ENCODE measurements at regions not wholly inside any gene's neighbourhood (a gene's known extent, or its start where the extent isn't known, plus 50 kb on each side); places are given as distances from the start of the nearest gene placed in this dataset.

GRCh38 chr4:123821861-123822260 lies 425.3 kb downstream of the SPRY1 start:
- DNase-seq = no peak

- DNase-seq = no peak
These were observed 425.8 kb downstream of the SPRY1 start for GRCh38 chr4:123822353-123822752.

GRCh38 chr4:123823244-123823643 lies 426.6 kb downstream of the SPRY1 start:
- no peak for DNase-seq

GRCh38 chr4:123824524-123824923 lies 427.9 kb downstream of the SPRY1 start:
- no peak for DNase-seq

- DNase-seq = no peak
These were observed 429.1 kb downstream of the SPRY1 start for GRCh38 chr4:123825596-123826291.

GRCh38 chr4:123826896-123827295 lies 430.3 kb downstream of the SPRY1 start:
- DNase-seq = no peak

- DNase-seq = no peak
These were observed 430.9 kb downstream of the SPRY1 start for GRCh38 chr4:123827511-123827910.

- DNase-seq = no peak
These were observed 434.3 kb downstream of the SPRY1 start for GRCh38 chr4:123830930-123831329.

- DNase-seq = no peak
These were observed 435.8 kb downstream of the SPRY1 start for GRCh38 chr4:123832173-123833026.

- DNase-seq = no peak
These were observed 436.6 kb downstream of the SPRY1 start for GRCh38 chr4:123833171-123833643.

GRCh38 chr4:123835831-123836590 lies 439.4 kb downstream of the SPRY1 start:
- DNase-seq = no peak

GRCh38 chr4:123836851-123837595 lies 440.4 kb downstream of the SPRY1 start:
- DNase-seq = no peak

GRCh38 chr4:123838474-123838873 lies 441.9 kb downstream of the SPRY1 start:
- no peak for DNase-seq

GRCh38 chr4:123840197-123840596 lies 443.6 kb downstream of the SPRY1 start:
- no peak for DNase-seq

- DNase-seq = no peak
These were observed 445.0 kb downstream of the SPRY1 start for GRCh38 chr4:123841447-123842121.

GRCh38 chr4:123843137-123843536 lies 446.5 kb downstream of the SPRY1 start:
- no peak for DNase-seq

GRCh38 chr4:123844374-123844773 lies 447.8 kb downstream of the SPRY1 start:
- no peak for DNase-seq

- DNase-seq = no peak
These were observed 449.5 kb downstream of the SPRY1 start for GRCh38 chr4:123846092-123846491.

- no peak for DNase-seq
These were observed 450.0 kb downstream of the SPRY1 start for GRCh38 chr4:123846561-123846960.

GRCh38 chr4:123848606-123849005 lies 452.0 kb downstream of the SPRY1 start:
- no peak for DNase-seq

- no peak for DNase-seq
These were observed 452.9 kb downstream of the SPRY1 start for GRCh38 chr4:123849495-123849894.

- no peak for DNase-seq
These were observed 454.9 kb downstream of the SPRY1 start for GRCh38 chr4:123851521-123851920.

All from RPMI8226 (cell line).